Naive thymus-derived CD4-positive, alpha-beta T cell (primary cell): ENCODE measurements at regions not wholly inside any gene's neighbourhood (a gene's known extent, or its start where the extent isn't known, plus 50 kb on each side); places are given as distances from the start of the nearest gene placed in this dataset.

ENCODE experiments used
- ATAC-seq: fragments of 150-1000 bp; cut with Tn5 transposase; 2 replicates; pipeline ENCODE4 v1.10.0; 2021; ENCODE audit warnings: mild to moderate bottlenecking, moderate library complexity
- CTCF ChIA-PET: fragments of 350-600 bp; sonication (Branson Sonifier 250); formaldehyde crosslinking; loops from one replicate; lab custom pipeline; 2021; ENCODE audit warnings: antibody characterized with exemption; lab: Charles Lee
- POLR2A ChIA-PET: fragments of 350-600 bp; sonication (Branson Sonifier 250); formaldehyde crosslinking; loops from one replicate; lab custom pipeline; 2021; ENCODE audit warnings: antibody characterized with exemption, inconsistent platforms; lab: Charles Lee
- DNase-seq, 9 donors: peaks; one replicate each; pipeline versions ENCODE4 v3.0.0 to v3.0.0-alpha.2; 2020 to 2022; ENCODE audit warnings: mixed read lengths in 1 of 9
- H3K27ac ChIP-seq: one replicate; pipeline ENCODE4 v1.7.0; 2013; ENCODE audit warnings: mild to moderate bottlenecking, low read depth, low read length, moderate library complexity
- H3K27me3 ChIP-seq, 2 donors: one replicate each; pipeline ENCODE4 v1.7.0; 2013; ENCODE audit warnings: low read length in 2 of 2, mild to moderate bottlenecking in 2 of 2, moderate library complexity in 2 of 2; ENCODE audit not compliant: control insufficient read depth in 2 of 2, insufficient read depth in 2 of 2
- H3K36me3 ChIP-seq, 3 experiments: 1 replicate in 2 of 3; 2 replicates in 1 of 3; pipeline ENCODE4 v1.7.0; 2013; ENCODE audit warnings: low read length in 3 of 3, mild to moderate bottlenecking in 3 of 3, moderate library complexity in 1 of 3; ENCODE audit not compliant: insufficient read depth in 3 of 3, control insufficient read depth in 2 of 3
- H3K4me1 ChIP-seq, 2 donors: one replicate each; pipeline ENCODE4 v1.7.0; 2013; ENCODE audit warnings: low read length in 2 of 2, mild to moderate bottlenecking in 2 of 2, moderate library complexity in 1 of 2; ENCODE audit not compliant: control insufficient read depth in 2 of 2, insufficient read depth in 2 of 2
- H3K4me3 ChIP-seq: 2 replicates; pipeline ENCODE4 v1.7.0; 2013; ENCODE audit warnings: mild to moderate bottlenecking, low read length
- H3K9me3 ChIP-seq, 3 experiments: 1 replicate in 2 of 3; 2 replicates in 1 of 3; pipeline ENCODE4 v1.7.0; 2013; ENCODE audit warnings: low read length in 3 of 3; ENCODE audit not compliant: control insufficient read depth in 2 of 3
- H3K27ac Mint-ChIP-seq, 9 donors: one replicate each; pipeline ENCODE4 v1.8.0; 2020 to 2022; ENCODE audit warnings: mixed read lengths in 9 of 9, mild to moderate bottlenecking in 8 of 9, moderate library complexity in 5 of 9, inconsistent platforms in 2 of 9
- H3K27me3 Mint-ChIP-seq, 5 donors: one replicate each; pipeline ENCODE4 v1.8.0; 2021 to 2022; ENCODE audit warnings: mixed read lengths in 5 of 5, mild to moderate bottlenecking in 1 of 5
- H3K36me3 Mint-ChIP-seq, 5 donors: one replicate each; pipeline ENCODE4 v1.8.0; 2020 to 2022; ENCODE audit warnings: mixed read lengths in 5 of 5, mild to moderate bottlenecking in 3 of 5, inconsistent platforms in 1 of 5
- H3K4me1 Mint-ChIP-seq, 7 donors: one replicate each; pipeline ENCODE4 v1.8.0; 2020 to 2022; ENCODE audit warnings: mixed read lengths in 7 of 7, mild to moderate bottlenecking in 3 of 7, inconsistent platforms in 1 of 7
- H3K4me3 Mint-ChIP-seq, 10 donors: one replicate each; pipeline ENCODE4 v1.8.0; 2020 to 2022; ENCODE audit warnings: mild to moderate bottlenecking in 10 of 10, mixed read lengths in 10 of 10, moderate library complexity in 6 of 10, inconsistent platforms in 2 of 10
- H3K9me3 Mint-ChIP-seq, 11 donors: one replicate each; pipeline ENCODE4 v1.8.0; 2020 to 2022; ENCODE audit warnings: mixed read lengths in 11 of 11, mild to moderate bottlenecking in 4 of 11, inconsistent platforms in 1 of 11, moderate library complexity in 1 of 11
- intact Hi-C, 2 donors: fragments of 100-400 bp; cut with micrococcal nuclease; formaldehyde crosslinking; loops; one replicate each; pipeline ENCODE4 v1.15.1; 2023

DNA sequence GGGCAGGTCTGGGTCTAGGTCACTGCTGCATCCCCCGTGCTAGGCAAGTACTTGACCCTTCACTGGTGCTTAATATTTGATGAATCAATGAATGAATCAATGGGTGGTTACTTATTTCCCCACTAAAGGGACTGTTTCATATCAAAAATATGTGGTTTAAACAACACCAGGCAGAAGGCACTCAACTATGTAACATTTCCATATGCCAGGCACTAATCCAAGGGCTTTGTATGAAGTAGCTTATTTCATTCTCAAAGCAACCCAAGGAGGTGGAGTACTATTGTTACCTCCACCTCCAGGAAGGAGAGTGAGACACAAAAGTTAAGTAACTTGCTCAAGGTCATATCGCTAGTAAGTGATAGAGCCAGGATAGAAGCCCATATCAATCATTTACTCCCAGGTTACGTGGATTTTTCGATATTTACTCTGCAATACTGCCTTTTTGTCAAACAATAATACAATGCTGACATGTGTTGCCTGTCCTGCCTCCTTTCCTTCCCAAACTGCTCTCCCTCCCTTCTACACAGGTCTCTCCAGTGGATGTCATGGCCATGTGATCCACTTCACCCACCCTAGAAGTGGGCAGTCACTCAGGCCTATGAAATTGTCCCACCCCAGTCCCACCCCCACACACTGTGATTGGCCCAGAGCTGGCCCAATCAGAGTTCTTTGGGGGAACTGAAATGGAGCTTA lies 142.8 kb downstream of the ETS2 start:
- intact Hi-C loops = no loop called here
- Mint-ChIP-seq H3K9me3 (peaks cover 0 to 11% (median 5%) of the 10 kb centered on the region in 11 donors), H3K27me3 (peaks cover 0 to 23% (median 14%) of the 10 kb centered on the region in 5 donors), H3K4me1 (no peaks in the 10 kb centered on the region), H3K36me3 (peaks cover 0 to 4% (median 0%) of the 10 kb centered on the region in 5 donors), H3K27ac (no peak overlapping the region), H3K4me3 (no peak overlapping the region)
- no peak for DNase-seq
- H3K27ac ChIP-seq = no peak overlapping the region
- ChIA-PET CTCF (no interaction called here), POLR2A (no interaction called here)
- no peaks in the 10 kb centered on the region for H3K4me1 ChIP-seq
- H3K27me3 ChIP-seq = no peaks in the 10 kb centered on the region
- no peak overlapping the region for H3K4me3 ChIP-seq
- no peaks in the 10 kb centered on the region for H3K36me3 ChIP-seq
- ATAC-seq = no peak
- no peaks in the 10 kb centered on the region for H3K9me3 ChIP-seq

DNA sequence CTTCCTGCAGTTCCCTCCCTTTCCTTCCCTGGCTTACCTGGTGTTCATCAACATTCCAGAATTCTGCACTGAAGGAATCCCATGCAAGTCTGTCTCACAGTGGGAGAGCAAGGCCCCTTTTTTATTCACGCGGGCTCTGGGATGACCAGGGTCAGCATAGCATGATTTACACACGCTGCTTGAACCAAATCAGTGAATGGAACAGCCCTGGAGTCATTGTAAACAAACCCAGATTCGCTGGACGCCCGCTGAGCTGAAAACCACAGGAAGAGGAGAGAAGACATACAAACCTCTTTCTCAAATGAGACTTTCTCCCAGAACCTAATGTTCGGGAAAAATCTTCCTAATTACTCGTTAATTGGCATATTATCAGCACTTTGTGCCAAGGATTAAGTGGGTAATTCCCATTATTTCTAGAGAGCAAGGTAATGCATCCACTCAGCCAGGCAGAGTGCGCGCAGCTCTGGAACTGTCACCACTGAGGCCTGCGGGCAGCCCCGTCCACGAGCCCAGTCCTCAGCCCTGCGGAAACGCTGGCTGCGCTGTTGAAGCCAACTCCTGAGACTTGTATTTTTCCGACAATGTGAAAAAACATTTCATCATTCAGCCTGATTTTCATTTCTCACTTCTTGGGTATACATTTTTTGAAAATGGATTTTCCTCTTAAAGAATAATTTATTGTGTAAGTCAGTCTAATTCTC lies 140.0 kb downstream of the ETS2 start:
- Histone ChIP-seq H3K27me3 (no peaks in the 10 kb centered on the region), H3K27ac (no peak overlapping the region), H3K36me3 (no peaks in the 10 kb centered on the region), H3K4me3 (no peak overlapping the region), H3K9me3 (no peaks in the 10 kb centered on the region), H3K4me1 (no peaks in the 10 kb centered on the region)
- H3K36me3 Mint-ChIP-seq = peaks cover 0 to 4% (median 1%) of the 10 kb centered on the region in 5 donors
- H3K27ac Mint-ChIP-seq = no peak overlapping the region
- H3K27me3 Mint-ChIP-seq = peaks cover 0 to 11% (median 6%) of the 10 kb centered on the region in 5 donors
- ChIA-PET POLR2A (no interaction called here), CTCF (no interaction called here)
- H3K9me3 Mint-ChIP-seq = peaks cover 0 to 11% (median 6%) of the 10 kb centered on the region in 11 donors
- no peak for DNase-seq
- intact Hi-C loops = no loop called here
- ATAC-seq = no peak
- H3K4me1 Mint-ChIP-seq = no peaks in the 10 kb centered on the region
- H3K4me3 Mint-ChIP-seq = no peak overlapping the region

DNA sequence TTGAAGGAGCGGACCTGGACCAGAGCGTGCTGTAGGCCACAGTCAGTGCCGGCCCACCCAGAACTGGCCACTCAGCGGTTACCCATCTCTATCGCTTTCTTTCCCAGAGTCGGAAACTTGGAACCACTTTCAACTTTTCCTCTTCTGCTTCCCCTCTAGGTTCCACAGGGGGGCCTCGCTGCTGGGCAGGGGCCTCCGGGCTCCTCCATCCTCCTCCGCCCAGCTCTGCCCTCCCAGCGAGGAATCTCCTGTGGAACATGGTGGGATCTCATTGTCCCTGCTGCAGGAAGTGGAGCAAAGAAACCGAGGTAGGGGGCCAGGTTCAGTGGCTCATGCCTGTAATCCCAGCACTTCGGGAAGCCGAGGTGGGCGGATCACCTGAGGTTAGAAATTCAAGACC lies 139.2 kb downstream of the ETS2 start:
- DNase-seq (no peak), ATAC-seq (no peak)
- Mint-ChIP-seq H3K27me3 (peaks cover 0 to 8% (median 5%) of the 10 kb centered on the region in 5 donors), H3K27ac (no peak overlapping the region), H3K36me3 (peaks cover 0 to 1% (median 0%) of the 10 kb centered on the region in 5 donors), H3K4me3 (no peak overlapping the region), H3K9me3 (peaks cover 0 to 7% (median under 1%) of the 10 kb centered on the region in 11 donors), H3K4me1 (no peaks in the 10 kb centered on the region)
- H3K4me3 ChIP-seq = no peak overlapping the region
- intact Hi-C loops = no loop called here
- no peaks in the 10 kb centered on the region for H3K9me3 ChIP-seq
- ChIA-PET CTCF (no interaction called here), POLR2A (no interaction called here)
- H3K4me1 ChIP-seq = no peaks in the 10 kb centered on the region
- H3K36me3 ChIP-seq = no peaks in the 10 kb centered on the region
- no peaks in the 10 kb centered on the region for H3K27me3 ChIP-seq
- H3K27ac ChIP-seq = no peak overlapping the region

DNA sequence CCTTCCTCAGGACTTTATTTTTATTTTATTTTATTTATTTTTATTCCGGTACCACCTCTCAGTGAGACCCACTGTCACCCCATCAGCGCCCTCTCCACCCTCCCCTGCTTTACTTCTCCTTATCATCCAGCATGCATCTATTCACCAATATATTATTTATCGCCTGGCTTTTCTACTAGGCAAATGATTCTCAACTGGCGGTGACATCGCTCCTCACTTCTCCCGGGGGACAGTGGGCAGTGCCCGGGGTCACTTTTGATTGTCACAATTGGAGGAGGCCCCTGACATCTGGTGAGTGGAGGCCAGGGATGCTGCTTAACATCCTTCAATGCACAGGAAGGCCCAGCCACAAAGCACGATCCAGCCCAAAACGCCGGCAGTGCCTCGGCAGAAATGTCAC lies 138.7 kb downstream of the ETS2 start:
- ChIA-PET POLR2A (no interaction called here), CTCF (no interaction called here)
- Histone ChIP-seq H3K36me3 (no peaks in the 10 kb centered on the region), H3K4me3 (no peak overlapping the region), H3K9me3 (no peaks in the 10 kb centered on the region), H3K27ac (no peak overlapping the region), H3K4me1 (no peaks in the 10 kb centered on the region), H3K27me3 (no peaks in the 10 kb centered on the region)
- H3K27me3 Mint-ChIP-seq = peaks cover 0 to 8% (median 5%) of the 10 kb centered on the region in 5 donors
- H3K27ac Mint-ChIP-seq = no peak overlapping the region
- peaks cover 0 to 4% (median 0%) of the 10 kb centered on the region in 11 donors for H3K9me3 Mint-ChIP-seq
- no peak overlapping the region for H3K4me3 Mint-ChIP-seq
- ATAC-seq (no peak), DNase-seq (no peak)
- H3K4me1 Mint-ChIP-seq = no peaks in the 10 kb centered on the region
- peaks cover 0 to 1% (median 0%) of the 10 kb centered on the region in 5 donors for H3K36me3 Mint-ChIP-seq
- intact Hi-C loops = no loop called here

DNA sequence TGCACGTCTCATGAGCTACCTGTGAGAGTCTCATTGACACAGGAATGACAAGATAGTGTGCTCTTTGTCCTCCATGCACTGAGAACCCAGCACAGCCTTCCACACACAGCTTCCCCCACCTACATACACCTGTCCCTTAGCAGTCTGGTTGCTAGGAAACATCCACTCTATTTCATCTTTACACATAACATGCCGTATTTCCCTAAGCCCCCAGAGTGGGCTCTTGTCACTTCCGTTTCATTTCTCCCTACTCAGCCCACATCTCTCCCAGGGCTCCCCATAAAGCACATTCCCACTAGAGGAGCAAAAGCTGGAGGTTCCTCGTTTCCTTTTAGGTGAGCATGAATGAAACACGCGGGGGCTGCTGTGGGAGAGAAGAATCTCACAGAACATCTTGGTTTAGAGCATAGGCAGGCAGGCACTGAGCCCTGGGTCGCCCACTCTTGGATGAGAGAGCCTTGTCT lies 137.1 kb downstream of the ETS2 start:
- H3K4me1 Mint-ChIP-seq = peaks cover 0 to 15% (median 7%) of the 10 kb centered on the region in 7 donors
- peaks cover 0 to 4% (median 0%) of the 10 kb centered on the region in 11 donors for H3K9me3 Mint-ChIP-seq
- intact Hi-C loops = no loop called here
- Histone ChIP-seq H3K4me3 (no peak overlapping the region), H3K27ac (no peak overlapping the region), H3K36me3 (no peaks in the 10 kb centered on the region), H3K4me1 (no peaks in the 10 kb centered on the region), H3K27me3 (no peaks in the 10 kb centered on the region), H3K9me3 (no peaks in the 10 kb centered on the region)
- ChIA-PET POLR2A (no interaction called here), CTCF (no interaction called here)
- H3K4me3 Mint-ChIP-seq = no peak overlapping the region
- ATAC-seq = no peak
- peaks cover 0 to 8% (median 5%) of the 10 kb centered on the region in 5 donors for H3K27me3 Mint-ChIP-seq
- H3K27ac Mint-ChIP-seq = no peak overlapping the region
- DNase-seq = no peak
- peaks cover 0 to 1% (median 0%) of the 10 kb centered on the region in 5 donors for H3K36me3 Mint-ChIP-seq

DNA sequence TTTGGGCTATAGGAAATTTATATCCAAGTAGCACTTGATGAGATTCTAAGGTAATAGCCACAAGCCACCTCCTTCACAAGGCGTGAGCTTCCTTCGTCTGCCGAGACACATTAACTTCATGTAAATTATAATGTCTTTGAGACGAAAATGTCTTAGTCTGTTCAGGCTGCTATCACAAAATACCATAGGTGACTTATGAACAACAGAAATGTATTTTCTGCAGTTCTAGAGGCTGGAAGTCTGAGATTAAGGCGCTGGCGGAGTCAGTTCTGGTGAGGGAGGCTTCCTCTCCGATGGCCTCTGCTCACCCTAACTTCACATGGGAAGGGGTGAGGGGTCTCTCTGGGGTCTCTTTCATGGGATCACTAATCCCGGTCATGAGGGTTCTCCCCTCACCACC lies 133.0 kb downstream of the ETS2 start:
- ATAC-seq = no peak
- H3K4me3 ChIP-seq = no peak overlapping the region
- H3K9me3 ChIP-seq = no peaks in the 10 kb centered on the region
- ChIA-PET CTCF (no interaction called here), POLR2A (no interaction called here)
- peaks cover 0 to 5% (median 0%) of the 10 kb centered on the region in 5 donors for H3K27me3 Mint-ChIP-seq
- H3K27ac Mint-ChIP-seq = peak overlapping the region in 1 of 9 donors; percentile 87
- H3K27ac ChIP-seq = no peak overlapping the region
- peaks cover 0 to 4% (median 0%) of the 10 kb centered on the region in 11 donors for H3K9me3 Mint-ChIP-seq
- no peaks in the 10 kb centered on the region for H3K36me3 ChIP-seq
- H3K4me1 Mint-ChIP-seq = peaks cover 0 to 22% (median 8%) of the 10 kb centered on the region in 7 donors
- H3K27me3 ChIP-seq = no peaks in the 10 kb centered on the region
- intact Hi-C loops = loop anchor here in 1 of 2 donors (1.0 kb wide), 1 partner anchor 46 kb away; no protein-coding TSS in a partner anchor
- no peaks in the 10 kb centered on the region for H3K4me1 ChIP-seq
- no peak overlapping the region for H3K4me3 Mint-ChIP-seq
- H3K36me3 Mint-ChIP-seq = peaks cover 0 to 1% (median 0%) of the 10 kb centered on the region in 5 donors
- no peak for DNase-seq
